SK-N-SH treated with all-trans-retinoic acid at 6 μM for 48 hours (cell line): ENCODE measurements at regions not wholly inside any gene's neighbourhood (a gene's known extent, or its start where the extent isn't known, plus 50 kb on each side); places are given as distances from the start of the nearest gene placed in this dataset.

Source experiments
- ATAC-seq: fragments of 200-7000 bp; cut with Tn5 transposase; 3 replicates; pipeline ENCODE4 v1.9.1; 2020; ENCODE audit warnings: mild to moderate bottlenecking, moderate library complexity
- BACH2 ChIP-seq: fragments of 250-450 bp; sonication (Bioruptor Pico); IDR thresholded peaks from 2 replicates; pipeline ENCODE4 v1.9.0; 2021; ENCODE audit warnings: mild to moderate bottlenecking, borderline replicate concordance
- CREB5 ChIP-seq: fragments of 250-450 bp; sonication (Bioruptor Pico); IDR thresholded peaks from 2 replicates; pipeline ENCODE4 v1.5.1; 2020; ENCODE audit warnings: low read depth, mild to moderate bottlenecking, moderate library complexity
- CSDC2 ChIP-seq: fragments of 250-450 bp; sonication (Bioruptor Pico); IDR thresholded peaks from 2 replicates; pipeline ENCODE4 v1.5.0; 2020; ENCODE audit warnings: mild to moderate bottlenecking, moderate library complexity
- ESRRG ChIP-seq: fragments of 250-450 bp; sonication (Bioruptor Pico); IDR thresholded peaks from 2 replicates; pipeline ENCODE4 v1.6.1; 2021; ENCODE audit warnings: mild to moderate bottlenecking
- ISL1 ChIP-seq: fragments of 250-450 bp; sonication (Bioruptor Pico); IDR thresholded peaks from 2 replicates; pipeline ENCODE4 v2.1.2; 2022; ENCODE audit warnings: mild to moderate bottlenecking, moderate library complexity
- PATZ1 ChIP-seq: fragments of 250-450 bp; sonication (Bioruptor Pico); IDR thresholded peaks from 2 replicates; pipeline ENCODE4 v1.8.0; 2020; ENCODE audit warnings: mild to moderate bottlenecking, moderate library complexity, borderline replicate concordance
- PPARA ChIP-seq: fragments of 250-450 bp; sonication (Bioruptor Pico); IDR thresholded peaks from 2 replicates; pipeline ENCODE4 v1.5.0; 2020; ENCODE audit warnings: mild to moderate bottlenecking, borderline replicate concordance
- RARB ChIP-seq: fragments of 250-450 bp; sonication (Bioruptor Pico); IDR thresholded peaks from 2 replicates; pipeline ENCODE4 v1.8.0; 2021; ENCODE audit warnings: mild to moderate bottlenecking, moderate library complexity
- SNAI2 ChIP-seq: fragments of 250-450 bp; sonication (Bioruptor Pico); IDR thresholded peaks from 2 replicates; pipeline ENCODE4 v1.5.0; 2020; ENCODE audit warnings: mild to moderate bottlenecking, moderate library complexity
- TCF4 ChIP-seq: fragments of 250-450 bp; sonication (Bioruptor Pico); IDR thresholded peaks from 2 replicates; pipeline ENCODE4 v1.8.0; 2021; ENCODE audit warnings: mild to moderate bottlenecking, moderate library complexity, borderline replicate concordance
- TSHZ2 ChIP-seq: fragments of 250-450 bp; sonication (Bioruptor Pico); IDR thresholded peaks from 2 replicates; pipeline ENCODE4 v1.5.0; 2020; ENCODE audit warnings: mild to moderate bottlenecking, moderate library complexity
- ZC3H10 ChIP-seq: fragments of 250-450 bp; sonication (Bioruptor Pico); IDR thresholded peaks from 2 replicates; pipeline ENCODE4 v1.5.1; 2021; ENCODE audit warnings: mild to moderate bottlenecking, moderate library complexity
- ZFP3 ChIP-seq: fragments of 250-450 bp; sonication (Bioruptor Pico); IDR thresholded peaks from 2 replicates; pipeline ENCODE4 v1.5.0; 2020; ENCODE audit warnings: mild to moderate bottlenecking, moderate library complexity
- ZFP30 ChIP-seq: fragments of 450-650 bp; formaldehyde crosslinking; IDR thresholded peaks from 2 replicates; pipeline ENCODE4 v1.5.0; 2022; ENCODE audit warnings: mild to moderate bottlenecking, moderate library complexity
- ZNF565 ChIP-seq: fragments of 450-650 bp; formaldehyde crosslinking; conservative IDR thresholded peaks from 2 replicates; pipeline ENCODE4 v1.5.0; 2020; ENCODE audit warnings: low read depth, mild to moderate bottlenecking, moderate library complexity
- ZNF70 ChIP-seq: fragments of 450-650 bp; formaldehyde crosslinking; IDR thresholded peaks from 2 replicates; pipeline ENCODE4 v1.5.0; 2020; ENCODE audit warnings: mild to moderate bottlenecking, moderate library complexity
- TF ChIP-seq, protein P1 (sequence below): fragments of 250-450 bp; sonication (Bioruptor Pico); IDR thresholded peaks from 2 replicates; pipeline ENCODE4 v1.8.0; 2021; ENCODE audit warnings: low read depth, mild to moderate bottlenecking, moderate library complexity, borderline replicate concordance

DNA sequence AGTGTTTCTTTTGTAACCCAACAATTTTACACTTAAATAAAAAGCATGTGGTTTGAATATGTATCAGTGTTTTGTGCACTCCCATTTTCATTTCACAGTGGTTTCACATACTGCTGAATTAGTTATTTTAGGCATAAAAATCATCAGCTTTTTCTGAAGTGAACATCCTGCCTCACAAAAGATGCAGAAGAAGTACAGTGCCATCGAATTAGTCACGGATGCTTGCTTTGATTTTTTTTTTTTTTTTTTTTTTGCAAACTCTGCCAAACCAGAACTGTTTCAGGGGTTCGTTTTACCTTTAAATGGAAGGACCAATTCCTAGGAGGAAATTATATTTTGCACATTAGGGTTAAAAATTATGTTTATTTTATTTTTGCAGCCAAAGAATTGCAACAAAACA lies 158.6 kb downstream of the RPS12 start:
- ATAC-seq: no peak
- TF ChIP-seq BACH2 (CRISPR knock-in tag): no peak
- TF ChIP-seq TCF4 (CRISPR knock-in tag): no peak
- no peak for TF ChIP-seq CSDC2 (CRISPR knock-in tag)
- no peak for TF ChIP-seq ZC3H10 (CRISPR knock-in tag)

- ATAC-seq: peak; percentile 32; the same call in 1 of the 3 replicates
- TF ChIP-seq CREB5 (no peak), ZNF70 (no peak), RARB (CRISPR knock-in tag) (no peak), TSHZ2 (CRISPR knock-in tag) (no peak), ESRRG (CRISPR knock-in tag) (no peak), CSDC2 (CRISPR knock-in tag) (no peak), ZFP3 (CRISPR knock-in tag) (no peak), ISL1 (CRISPR knock-in tag) (no peak), PATZ1 (CRISPR knock-in tag) (no peak), SNAI2 (CRISPR knock-in tag) (no peak), ZFP30 (no peak)
- TF ChIP-seq, protein P1, sequence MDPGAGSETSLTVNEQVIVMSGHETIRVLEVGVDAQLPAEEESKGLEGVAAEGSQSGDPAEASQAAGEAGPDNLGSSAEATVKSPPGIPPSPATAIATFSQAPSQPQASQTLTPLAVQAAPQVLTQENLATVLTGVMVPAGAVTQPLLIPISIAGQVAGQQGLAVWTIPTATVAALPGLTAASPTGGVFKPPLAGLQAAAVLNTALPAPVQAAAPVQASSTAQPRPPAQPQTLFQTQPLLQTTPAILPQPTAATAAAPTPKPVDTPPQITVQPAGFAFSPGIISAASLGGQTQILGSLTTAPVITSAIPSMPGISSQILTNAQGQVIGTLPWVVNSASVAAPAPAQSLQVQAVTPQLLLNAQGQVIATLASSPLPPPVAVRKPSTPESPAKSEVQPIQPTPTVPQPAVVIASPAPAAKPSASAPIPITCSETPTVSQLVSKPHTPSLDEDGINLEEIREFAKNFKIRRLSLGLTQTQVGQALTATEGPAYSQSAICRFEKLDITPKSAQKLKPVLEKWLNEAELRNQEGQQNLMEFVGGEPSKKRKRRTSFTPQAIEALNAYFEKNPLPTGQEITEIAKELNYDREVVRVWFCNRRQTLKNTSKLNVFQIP (CRISPR knock-in tag): no peak
Observed at GRCh38 chr6:132973514-132973993, 159.2 kb downstream of the RPS12 start.

DNA sequence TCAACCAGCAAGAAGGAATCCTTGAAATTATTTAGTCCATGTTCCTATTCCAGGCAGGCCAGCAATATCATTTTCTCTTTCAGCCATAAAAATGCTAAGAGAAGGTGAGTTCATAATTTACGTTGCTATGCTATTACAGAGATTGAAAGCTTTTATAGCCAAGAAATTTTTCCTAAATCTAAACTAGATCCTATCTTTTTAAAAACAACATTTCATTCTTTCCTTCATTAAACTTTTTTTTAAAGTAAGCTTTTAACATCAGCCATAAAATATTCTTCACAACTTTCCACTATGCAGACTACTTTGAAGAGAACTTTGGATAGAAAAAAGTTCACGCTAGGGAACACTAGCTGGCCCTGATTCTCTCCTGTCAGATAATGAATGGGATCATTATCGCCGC lies 159.8 kb downstream of the RPS12 start:
- TF ChIP-seq RARB (CRISPR knock-in tag) (no peak), BACH2 (CRISPR knock-in tag) (no peak), ZNF565 (CRISPR knock-in tag) (no peak), PPARA (CRISPR knock-in tag) (no peak), PATZ1 (CRISPR knock-in tag) (no peak)
- TF ChIP-seq, protein P1 (CRISPR knock-in tag): no peak
- no peak for ATAC-seq
